ENCODE measurements at regions not wholly inside any gene's neighbourhood (a gene's known extent, or its start where the extent isn't known, plus 50 kb on each side); places are given as distances from the start of the nearest gene placed in this dataset.

- TF ChIP-seq, protein P1, sequence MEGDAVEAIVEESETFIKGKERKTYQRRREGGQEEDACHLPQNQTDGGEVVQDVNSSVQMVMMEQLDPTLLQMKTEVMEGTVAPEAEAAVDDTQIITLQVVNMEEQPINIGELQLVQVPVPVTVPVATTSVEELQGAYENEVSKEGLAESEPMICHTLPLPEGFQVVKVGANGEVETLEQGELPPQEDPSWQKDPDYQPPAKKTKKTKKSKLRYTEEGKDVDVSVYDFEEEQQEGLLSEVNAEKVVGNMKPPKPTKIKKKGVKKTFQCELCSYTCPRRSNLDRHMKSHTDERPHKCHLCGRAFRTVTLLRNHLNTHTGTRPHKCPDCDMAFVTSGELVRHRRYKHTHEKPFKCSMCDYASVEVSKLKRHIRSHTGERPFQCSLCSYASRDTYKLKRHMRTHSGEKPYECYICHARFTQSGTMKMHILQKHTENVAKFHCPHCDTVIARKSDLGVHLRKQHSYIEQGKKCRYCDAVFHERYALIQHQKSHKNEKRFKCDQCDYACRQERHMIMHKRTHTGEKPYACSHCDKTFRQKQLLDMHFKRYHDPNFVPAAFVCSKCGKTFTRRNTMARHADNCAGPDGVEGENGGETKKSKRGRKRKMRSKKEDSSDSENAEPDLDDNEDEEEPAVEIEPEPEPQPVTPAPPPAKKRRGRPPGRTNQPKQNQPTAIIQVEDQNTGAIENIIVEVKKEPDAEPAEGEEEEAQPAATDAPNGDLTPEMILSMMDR (conservative IDR thresholded peaks at IDR 0.05; ENCODE audit: low read length): no peak
- TF ChIP-seq EZH2phosphoT487 (IDR thresholded peaks at IDR 0.05; ENCODE audit: borderline replicate concordance, low read depth, low read length): no peak
Measured at GRCh38 chr10:78413076-78414055, 379.7 kb downstream of the RPS24 start.

Data from OCI-LY7 (cell line).